HG02798 (cell line): ENCODE measurements at regions not wholly inside any gene's neighbourhood (a gene's known extent, or its start where the extent isn't known, plus 50 kb on each side); places are given as distances from the start of the nearest gene placed in this dataset.
A peak's percentile ranks its signal among the peaks of the same experiment; 100 is the strongest.
"Not testable (repeated sequence)": the region's sequence is repeated elsewhere in the genome, so short reads cannot be mapped to it uniquely, and the experiment has no call there.

ENCODE experiments used
- ATAC-seq: cut with Tn5 transposase; IDR thresholded peaks from one replicate; pipeline ENCODE4 v1.9.1; 2021; ENCODE audit warnings: mild to moderate bottlenecking; ENCODE audit not compliant: unreplicated experiment, poor library complexity

GRCh38 chr6:153312634-153313033 lies 181.6 kb upstream of the RGS17 start:
- ATAC-seq = peak; percentile 76

- no peak for ATAC-seq
Measured at GRCh38 chr6:153309651-153310050, 178.6 kb upstream of the RGS17 start.

GRCh38 chr6:153302133-153302532 lies 171.1 kb upstream of the RGS17 start:
- no peak for ATAC-seq

- peak; percentile 65 for ATAC-seq
Measured at GRCh38 chr6:153301602-153302001, 170.5 kb upstream of the RGS17 start.

GRCh38 chr6:153282456-153282855 lies 151.4 kb upstream of the RGS17 start:
- ATAC-seq = not testable (repeated sequence)

GRCh38 chr6:153275997-153276396 lies 144.9 kb upstream of the RGS17 start:
- no peak for ATAC-seq

GRCh38 chr6:153272201-153272980 lies 141.3 kb upstream of the RGS17 start:
- ATAC-seq = no peak

GRCh38 chr6:153263489-153263888 lies 132.4 kb upstream of the RGS17 start:
- ATAC-seq = no peak

- ATAC-seq = no peak
Measured at GRCh38 chr6:153251326-153251725, 120.2 kb upstream of the RGS17 start.

GRCh38 chr6:153237670-153238069 lies 106.6 kb upstream of the RGS17 start:
- no peak for ATAC-seq

- peak; percentile 61 for ATAC-seq
Measured at GRCh38 chr6:153231048-153231646, 100.1 kb upstream of the RGS17 start.

- ATAC-seq = no peak
Measured at GRCh38 chr6:153218184-153218792, 87.2 kb upstream of the RGS17 start.

- ATAC-seq = no peak
Measured at GRCh38 chr6:153216789-153217188, 85.7 kb upstream of the RGS17 start.

- no peak for ATAC-seq
Measured at GRCh38 chr6:153215242-153215641, 84.2 kb upstream of the RGS17 start.

GRCh38 chr6:153214436-153214835 lies 83.4 kb upstream of the RGS17 start:
- no peak for ATAC-seq

- ATAC-seq = peak; percentile 84
Measured at GRCh38 chr6:153210083-153210482, 79.0 kb upstream of the RGS17 start.

- ATAC-seq = no peak
Measured at GRCh38 chr6:153208706-153209105, 77.6 kb upstream of the RGS17 start.

GRCh38 chr6:153207617-153208016 lies 76.5 kb upstream of the RGS17 start:
- no peak for ATAC-seq

GRCh38 chr6:153207006-153207405 lies 75.9 kb upstream of the RGS17 start:
- ATAC-seq = no peak

- no peak for ATAC-seq
Measured at GRCh38 chr6:153192943-153193885, 62.1 kb upstream of the RGS17 start.
